Kidney (tissue), 13 donors: ENCODE measurements at regions not wholly inside any gene's neighbourhood (a gene's known extent, or its start where the extent isn't known, plus 50 kb on each side); places are given as distances from the start of the nearest gene placed in this dataset.
A peak's percentile ranks its signal among the peaks of the same experiment; 100 is the strongest.

Experiments
- DNase-seq, 5 donors: peaks; one replicate each; pipeline ENCODE4 v3.0.0-alpha.2; 2013 to 2020
- FAIRE-seq: peaks from 2 replicates; lab custom pipeline; 2012; peaks lifted over from hg19 to GRCh38; lab: Jason Lieb, UNC
- H3K27ac ChIP-seq, 2 donors: one replicate each; pipeline ENCODE4 v1.7.0; 2013; ENCODE audit warnings: low read depth in 2 of 2, low read length in 2 of 2, inconsistent platforms in 1 of 2
- H3K27me3 ChIP-seq: one replicate; pipeline ENCODE4 v1.7.1; 2013; ENCODE audit warnings: low read length, inconsistent platforms; ENCODE audit not compliant: control insufficient read depth, insufficient read depth
- H3K36me3 ChIP-seq, 3 donors: one replicate each; pipeline versions ENCODE4 v1.7.0 to v1.7.1; 2013; ENCODE audit warnings: low read length in 3 of 3, control low read depth in 1 of 3, inconsistent platforms in 1 of 3; ENCODE audit not compliant: insufficient read depth in 3 of 3, control insufficient read depth in 2 of 3
- H3K4me1 ChIP-seq, 3 donors: one replicate each; pipeline versions ENCODE4 v1.7.0 to v1.7.1; 2013; ENCODE audit warnings: low read length in 3 of 3, inconsistent platforms in 1 of 3, low read depth in 1 of 3; ENCODE audit not compliant: control insufficient read depth in 2 of 3, insufficient read depth in 2 of 3
- H3K4me3 ChIP-seq, 3 donors: one replicate each; pipeline versions ENCODE4 v1.7.0 to v1.8.1; 2013; ENCODE audit warnings: low read length in 3 of 3, control low read depth in 1 of 3, inconsistent platforms in 1 of 3
- H3K9ac ChIP-seq, 3 donors: one replicate each; pipeline versions ENCODE4 v1.7.0 to v1.7.1; 2013; ENCODE audit warnings: low read length in 3 of 3, control low read depth in 1 of 3, inconsistent platforms in 1 of 3
- H3K9me3 ChIP-seq, 3 donors: one replicate each; pipeline versions ENCODE4 v1.7.0 to v1.7.1; 2013; ENCODE audit warnings: low read length in 3 of 3, control low read depth in 1 of 3, inconsistent platforms in 1 of 3; ENCODE audit not compliant: control insufficient read depth in 2 of 3, insufficient read depth in 1 of 3
- CTCF ChIP-seq: IDR thresholded peaks from 3 replicates; pipeline ENCODE4 v1.5.1; 2012; ENCODE audit warnings: mild to moderate bottlenecking, moderate library complexity, borderline replicate concordance; ENCODE audit not compliant: insufficient read depth; ENCODE audit errors: extremely low read depth
- intact Hi-C: fragments of 100-400 bp; cut with DNase I; formaldehyde crosslinking; loops from one replicate; pipeline ENCODE4 v1.11.1; 2022
- donor health status: control.
- donor health status: control.
- donor health status: control.
- donor health status: control.
- donor health status: control.
- donor health status: DM: yes; HTN: yes; CAD: no.
- donor health status: Normal renal cell carcinoma (clear cell type).

DNA sequence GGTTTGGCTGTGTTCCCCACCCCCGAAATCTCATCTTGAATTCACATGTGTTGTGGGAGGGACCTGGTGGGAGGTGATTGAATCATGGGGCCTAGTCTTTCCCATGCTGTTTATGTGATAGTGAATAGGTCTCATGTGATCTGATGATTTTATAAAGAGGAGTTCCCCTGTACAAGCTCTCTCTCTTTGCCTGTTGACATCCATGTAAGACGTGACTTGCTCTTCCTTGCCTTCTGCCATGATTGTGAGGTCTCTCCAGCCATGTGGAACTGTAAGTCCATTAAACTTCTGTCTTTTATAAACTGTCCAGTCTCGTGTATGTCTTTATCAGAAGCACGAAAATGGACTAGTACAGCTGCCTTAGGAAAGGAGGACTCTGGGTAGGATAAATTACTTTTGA is 976.7 kb downstream of the MCTP2 start:
- no peaks in the 10 kb centered on the region for H3K4me1 ChIP-seq
- DNase-seq (no peak), FAIRE-seq (no peak)
- H3K9me3 ChIP-seq = peaks cover 0 to 3% (median 2%) of the 10 kb centered on the region in 3 donors
- H3K4me3 ChIP-seq = no peak overlapping the region
- H3K27me3 ChIP-seq = no peaks in the 10 kb centered on the region
- intact Hi-C loops = no loop called here
- no peaks in the 10 kb centered on the region for H3K36me3 ChIP-seq
- H3K9ac ChIP-seq = no peak overlapping the region
- H3K27ac ChIP-seq = no peak overlapping the region
- TF ChIP-seq CTCF = no peak

GRCh38 chr15:95208988-95209387 is 977.6 kb downstream of the MCTP2 start:
- DNase-seq = no peak
- no peak for TF ChIP-seq CTCF
- Histone ChIP-seq H3K27me3 (no peaks in the 10 kb centered on the region), H3K36me3 (no peaks in the 10 kb centered on the region), H3K9me3 (peaks cover 0 to 3% (median 2%) of the 10 kb centered on the region in 3 donors), H3K27ac (no peak overlapping the region), H3K9ac (no peak overlapping the region), H3K4me3 (no peak overlapping the region), H3K4me1 (no peaks in the 10 kb centered on the region)
- no peak for FAIRE-seq
- intact Hi-C loops = no loop called here

- no peaks in the 10 kb centered on the region for H3K4me1 ChIP-seq
- DNase-seq = no peak
- FAIRE-seq = no peak
- H3K27ac ChIP-seq = no peak overlapping the region
- no peaks in the 10 kb centered on the region for H3K36me3 ChIP-seq
- intact Hi-C loops = no loop called here
- no peak overlapping the region for H3K9ac ChIP-seq
- no peak for TF ChIP-seq CTCF
- H3K27me3 ChIP-seq = no peaks in the 10 kb centered on the region
- no peak overlapping the region for H3K4me3 ChIP-seq
- H3K9me3 ChIP-seq = peaks cover 0 to 3% (median 0%) of the 10 kb centered on the region in 3 donors
Measured at GRCh38 chr15:95210436-95210981, 979.1 kb downstream of the MCTP2 start.

- Histone ChIP-seq H3K36me3 (no peaks in the 10 kb centered on the region), H3K9ac (no peak overlapping the region), H3K4me1 (no peaks in the 10 kb centered on the region), H3K4me3 (no peak overlapping the region), H3K27me3 (no peaks in the 10 kb centered on the region), H3K27ac (no peak overlapping the region), H3K9me3 (peaks cover 0 to 3% (median 0%) of the 10 kb centered on the region in 3 donors)
- no peak for TF ChIP-seq CTCF
- no peak for FAIRE-seq
- intact Hi-C loops = no loop called here
- peak in 2 of 5 donors; percentile 69 to 70 for DNase-seq
Measured at GRCh38 chr15:95215017-95215416, 983.7 kb downstream of the MCTP2 start.
